A549 (cell line): ENCODE measurements at regions not wholly inside any gene's neighbourhood (a gene's known extent, or its start where the extent isn't known, plus 50 kb on each side); places are given as distances from the start of the nearest gene placed in this dataset.
"Not testable (repeated sequence)": the region's sequence is repeated elsewhere in the genome, so short reads cannot be mapped to it uniquely, and the experiment has no call there.

Experiments used
- ATAC-seq, 2 experiments: fragments of 200-7000 bp in 1 of 2; fragments of >200 bp in 1 of 2; cut with Nextera tagmentation in 1 of 2; cut with Tn5 transposase in 1 of 2; 3 replicates each; pipeline versions ENCODE4 v1.8.0 to v1.9.1; 2018 to 2020; ENCODE audit warnings: mild to moderate bottlenecking in 1 of 2, moderate library complexity in 1 of 2
- CTCF ChIA-PET: fragments of 300-600 bp; sonication (Branson Sonifier 250); formaldehyde crosslinking; extraction: SDS; loops from one replicate; lab custom pipeline; 2021; ENCODE audit warnings: antibody characterized with exemption, inconsistent platforms; lab: Yijun Ruan, JAX
- POLR2A ChIA-PET: fragments of 350-600 bp; formaldehyde crosslinking; extraction: SDS; loops from one replicate; lab custom pipeline; 2021; ENCODE audit warnings: antibody characterized with exemption, inconsistent platforms; lab: Yijun Ruan, JAX
- DNase-seq, 2 experiments: peaks; one replicate each; pipeline versions ENCODE4 v3.0.0 to v3.0.0-alpha.2; 2011 to 2016; ENCODE audit warnings: low read depth in 1 of 2, low spot score in 1 of 2
- FAIRE-seq: peaks from 2 replicates; lab custom pipeline; 2011; peaks lifted over from hg19 to GRCh38; lab: Jason Lieb, UNC
- H3K27ac ChIP-seq, 2 experiments: fragments of >200 bp; sonication (Bioruptor Twin); formaldehyde crosslinking; 3 replicates each; pipeline ENCODE4 v1.5.1; 2016 to 2017
- H3K4me1 ChIP-seq: fragments of >200 bp; sonication (Bioruptor Twin); formaldehyde crosslinking; 3 replicates; pipeline ENCODE4 v1.6.1; 2016
- H3K4me2 ChIP-seq: fragments of >200 bp; sonication (Bioruptor Twin); formaldehyde crosslinking; 3 replicates; pipeline ENCODE4 v1.6.1; 2016
- H3K4me3 ChIP-seq: fragments of >200 bp; sonication (Bioruptor Twin); formaldehyde crosslinking; 3 replicates; pipeline ENCODE4 v1.5.1; 2016
- H3K9me3 ChIP-seq: fragments of >200 bp; sonication (Bioruptor Twin); formaldehyde crosslinking; 3 replicates; pipeline ENCODE4 v1.6.1; 2016
- BHLHE40 ChIP-seq: IDR thresholded peaks from 2 replicates; pipeline ENCODE4 v1.6.1; 2012; ENCODE audit warnings: low read depth, low read length, inconsistent platforms
- ESRRA ChIP-seq: fragments of 150-350 bp; IDR thresholded peaks from 2 replicates; pipeline ENCODE4 v1.6.1; 2014; ENCODE audit warnings: mild to moderate bottlenecking, low read length, borderline replicate concordance
- FOSL2 ChIP-seq, 2 experiments: fragments of 450-650 bp in 1 of 2; fragments of >200 bp in 1 of 2; sonication (Bioruptor Twin) in 1 of 2; formaldehyde crosslinking; IDR thresholded peaks; 2 replicates each; pipeline versions ENCODE4 v1.5.0 to v1.6.1; 2016 to 2020; ENCODE audit warnings: mild to moderate bottlenecking in 1 of 2, moderate library complexity in 1 of 2
- FOXS1 ChIP-seq: fragments of 250-450 bp; sonication (Bioruptor Pico); IDR thresholded peaks from 2 replicates; pipeline ENCODE4 v1.5.0; 2020; ENCODE audit warnings: mild to moderate bottlenecking, moderate library complexity
- HDAC2 ChIP-seq: fragments of 200-600 bp; sonication (generic); IDR thresholded peaks from 2 replicates; pipeline ENCODE4 v1.6.1; 2016
- HMGXB4 ChIP-seq: fragments of 250-450 bp; sonication (Bioruptor Pico); IDR thresholded peaks from 2 replicates; pipeline ENCODE4 v1.5.0; 2021; ENCODE audit warnings: mild to moderate bottlenecking, moderate library complexity, borderline replicate concordance
- JUN ChIP-seq, 2 experiments: fragments of >200 bp; sonication (Bioruptor Twin); formaldehyde crosslinking; IDR thresholded peaks; 2 replicates in 1 of 2; 3 replicates in 1 of 2; pipeline ENCODE4 v1.6.1; 2016 to 2017
- KDM1A ChIP-seq: fragments of 200-600 bp; sonication (generic); IDR thresholded peaks from 2 replicates; pipeline ENCODE4 v1.6.1; 2016; ENCODE audit warnings: low read depth, mild to moderate bottlenecking
- NFE2L2 ChIP-seq: fragments of 150-350 bp; conservative IDR thresholded peaks from 2 replicates; pipeline ENCODE4 v1.6.1; 2014; ENCODE audit warnings: low read length
- NPAS2 ChIP-seq: fragments of 250-450 bp; sonication (Bioruptor Pico); IDR thresholded peaks from 2 replicates; pipeline ENCODE4 v1.8.0; 2022; ENCODE audit warnings: mild to moderate bottlenecking, moderate library complexity, borderline replicate concordance
- PHF8 ChIP-seq: fragments of 200-600 bp; sonication (generic); IDR thresholded peaks from 2 replicates; pipeline ENCODE4 v1.6.1; 2016; ENCODE audit warnings: low read depth, mild to moderate bottlenecking, antibody characterized with exemption, moderate library complexity, borderline replicate concordance
- REST ChIP-seq: fragments of 200-600 bp; sonication (generic); IDR thresholded peaks from 2 replicates; pipeline ENCODE4 v1.6.1; 2016; ENCODE audit warnings: antibody characterized with exemption, mild to moderate bottlenecking, moderate library complexity
- RFX5 ChIP-seq: fragments of 450-650 bp; IDR thresholded peaks from 2 replicates; pipeline ENCODE4 v1.7.1; 2014; ENCODE audit warnings: antibody characterized with exemption, mild to moderate bottlenecking, moderate library complexity
- RNF2 ChIP-seq: fragments of 200-600 bp; sonication (generic); IDR thresholded peaks from 2 replicates; pipeline ENCODE4 v1.6.1; 2016; ENCODE audit warnings: low read depth, mild to moderate bottlenecking, antibody characterized with exemption, moderate library complexity, borderline replicate concordance
- SMC3 ChIP-seq: fragments of >200 bp; sonication (Bioruptor Twin); formaldehyde crosslinking; IDR thresholded peaks from 3 replicates; pipeline ENCODE4 v1.6.1; 2018; ENCODE audit warnings: inconsistent platforms
- TFCP2L1 ChIP-seq: fragments of 250-450 bp; sonication (Bioruptor Pico); IDR thresholded peaks from 2 replicates; pipeline ENCODE4 v1.5.0; 2021; ENCODE audit warnings: mild to moderate bottlenecking
- TP53 ChIP-seq: fragments of 250-450 bp; sonication (Bioruptor Pico); IDR thresholded peaks from 2 replicates; pipeline ENCODE4 v1.5.0; 2021; ENCODE audit warnings: mild to moderate bottlenecking, moderate library complexity
- ZC3H11A ChIP-seq: fragments of 450-650 bp; IDR thresholded peaks from 2 replicates; pipeline ENCODE4 v1.6.1; 2014; ENCODE audit warnings: antibody characterized with exemption, mild to moderate bottlenecking
- WGBS: methylation state at CpG from one replicate; pipeline ENCODE4 v1.1.6; 2017; ENCODE audit errors: missing lambda C conversion rate; 5-methylcytosine and 5-hydroxymethylcytosine counted together
- TF ChIP-seq, protein P1 (sequence below): IDR thresholded peaks from 2 replicates; pipeline ENCODE4 v1.6.1; 2012
- TF ChIP-seq, protein P2 (sequence below): IDR thresholded peaks from 2 replicates; pipeline ENCODE4 v1.6.1; 2012; ENCODE audit warnings: low read depth, borderline replicate concordance
- TF ChIP-seq, protein P3 (sequence below): fragments of 250-450 bp; sonication (Bioruptor Pico); IDR thresholded peaks from 2 replicates; pipeline ENCODE4 v1.5.0; 2020; ENCODE audit warnings: low read depth, mild to moderate bottlenecking, moderate library complexity

DNA sequence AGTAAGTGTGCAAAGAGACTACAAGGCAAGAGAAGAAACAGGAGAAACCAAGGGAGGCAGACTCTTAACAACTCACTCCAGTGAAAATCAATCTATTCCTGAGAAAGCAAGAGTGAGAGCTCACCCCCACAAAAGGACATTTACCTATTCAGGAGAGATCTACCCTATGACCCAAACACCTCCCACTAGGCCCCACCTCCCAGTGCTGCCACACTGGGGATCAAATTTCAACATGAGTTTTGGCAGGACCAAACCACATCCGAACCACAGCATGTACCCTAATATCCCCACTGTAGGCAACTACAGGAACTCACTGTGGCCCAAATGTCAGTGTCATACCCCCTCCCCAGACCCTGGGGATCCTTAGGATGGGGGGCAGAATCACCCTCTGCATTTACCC, 526.2 kb upstream of the B3GAT1 start:
- Histone ChIP-seq H3K4me3 (no peak overlapping the region), H3K27ac (no peak overlapping the region), H3K9me3 (no peaks in the 10 kb centered on the region), H3K4me2 (no peak overlapping the region), H3K4me1 (no peaks in the 10 kb centered on the region)
- no peak for TF ChIP-seq FOSL2 (IDR thresholded peaks at IDR 0.05)
- no peak for TF ChIP-seq FOSL2 (CRISPR knock-in tag; IDR thresholded peaks at IDR 0.05)
- TF ChIP-seq HDAC2, result no peak
- TF ChIP-seq HMGXB4 (CRISPR knock-in tag), result no peak
- TF ChIP-seq ZC3H11A, result no peak
- no peak for TF ChIP-seq NFE2L2
- TF ChIP-seq RNF2, result no peak
- no peak for TF ChIP-seq FOXS1 (CRISPR knock-in tag)
- TF ChIP-seq, protein P1, sequence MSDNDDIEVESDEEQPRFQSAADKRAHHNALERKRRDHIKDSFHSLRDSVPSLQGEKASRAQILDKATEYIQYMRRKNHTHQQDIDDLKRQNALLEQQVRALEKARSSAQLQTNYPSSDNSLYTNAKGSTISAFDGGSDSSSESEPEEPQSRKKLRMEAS, result no peak
- no peak for TF ChIP-seq PHF8
- TF ChIP-seq, protein P2, sequence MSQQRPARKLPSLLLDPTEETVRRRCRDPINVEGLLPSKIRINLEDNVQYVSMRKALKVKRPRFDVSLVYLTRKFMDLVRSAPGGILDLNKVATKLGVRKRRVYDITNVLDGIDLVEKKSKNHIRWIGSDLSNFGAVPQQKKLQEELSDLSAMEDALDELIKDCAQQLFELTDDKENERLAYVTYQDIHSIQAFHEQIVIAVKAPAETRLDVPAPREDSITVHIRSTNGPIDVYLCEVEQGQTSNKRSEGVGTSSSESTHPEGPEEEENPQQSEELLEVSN, result no peak
- no peak for TF ChIP-seq KDM1A
- TF ChIP-seq BHLHE40, result no peak
- TF ChIP-seq SMC3, result no peak
- no peak for TF ChIP-seq TFCP2L1
- TF ChIP-seq, protein P3, sequence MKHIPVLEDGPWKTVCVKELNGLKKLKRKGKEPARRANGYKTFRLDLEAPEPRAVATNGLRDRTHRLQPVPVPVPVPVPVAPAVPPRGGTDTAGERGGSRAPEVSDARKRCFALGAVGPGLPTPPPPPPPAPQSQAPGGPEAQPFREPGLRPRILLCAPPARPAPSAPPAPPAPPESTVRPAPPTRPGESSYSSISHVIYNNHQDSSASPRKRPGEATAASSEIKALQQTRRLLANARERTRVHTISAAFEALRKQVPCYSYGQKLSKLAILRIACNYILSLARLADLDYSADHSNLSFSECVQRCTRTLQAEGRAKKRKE, result no peak
- DNase-seq, result no peak
- ChIA-PET POLR2A (no interaction called here), CTCF (no interaction called here)
- no CpG with 5 or more reads among the region's 1 CpG for WGBS
- FAIRE-seq, result no peak
- no peak for ATAC-seq

- POLR2A ChIA-PET, CTCF ChIA-PET, H3K4me1 ChIP-seq, FAIRE-seq, H3K4me2 ChIP-seq, ATAC-seq, H3K27ac ChIP-seq, H3K4me3 ChIP-seq, H3K9me3 ChIP-seq, DNase-seq: not testable (repeated sequence)
- no CpG with 5 or more reads among the region's 14 CpGs for WGBS
Observed at GRCh38 chr11:134937193-134937592, 525.2 kb upstream of the B3GAT1 start.

DNA sequence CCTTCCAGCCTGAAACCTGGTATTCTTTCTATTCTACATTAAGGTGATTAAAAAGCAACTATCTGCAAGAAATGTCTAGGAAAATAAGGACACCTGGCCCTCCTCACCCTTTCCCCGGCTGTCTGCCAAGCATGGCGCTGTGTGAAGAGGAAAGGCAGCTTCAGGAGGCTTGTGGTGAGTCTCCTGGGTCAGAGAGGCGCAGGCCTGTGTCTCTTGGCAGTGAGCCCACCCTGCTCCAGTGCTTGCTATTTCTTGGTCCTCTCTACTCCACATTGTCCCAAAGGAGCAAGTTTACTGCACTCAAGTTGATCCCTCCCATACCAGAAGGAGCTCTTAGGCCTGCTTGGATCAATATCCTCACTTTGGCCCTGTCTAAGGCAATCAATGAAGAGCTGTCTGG, 520.7 kb upstream of the B3GAT1 start:
- WGBS, result 3% methylated on average over 3 of the region's 3 CpGs
- ChIA-PET POLR2A (no interaction called here), CTCF (no interaction called here)
- Histone ChIP-seq H3K4me1 (no peaks in the 10 kb centered on the region), H3K4me2 (no peak overlapping the region), H3K27ac (no peak overlapping the region), H3K9me3 (no peaks in the 10 kb centered on the region), H3K4me3 (no peak overlapping the region)
- FAIRE-seq (no peak), ATAC-seq (no peak), DNase-seq (no peak)
- TF ChIP-seq BHLHE40, result no peak
- TF ChIP-seq RFX5, result no peak
- no peak for TF ChIP-seq HDAC2
- no peak for TF ChIP-seq ESRRA
- no peak for TF ChIP-seq TP53 (CRISPR knock-in tag)
- TF ChIP-seq NPAS2 (CRISPR knock-in tag), result no peak
- TF ChIP-seq ZC3H11A, result no peak
- TF ChIP-seq JUN (IDR thresholded peaks at IDR 0.05), result no peak
- no peak for TF ChIP-seq REST
